ENCODE measurements at regions not wholly inside any gene's neighbourhood (a gene's known extent, or its start where the extent isn't known, plus 50 kb on each side); places are given as distances from the start of the nearest gene placed in this dataset.

DNA sequence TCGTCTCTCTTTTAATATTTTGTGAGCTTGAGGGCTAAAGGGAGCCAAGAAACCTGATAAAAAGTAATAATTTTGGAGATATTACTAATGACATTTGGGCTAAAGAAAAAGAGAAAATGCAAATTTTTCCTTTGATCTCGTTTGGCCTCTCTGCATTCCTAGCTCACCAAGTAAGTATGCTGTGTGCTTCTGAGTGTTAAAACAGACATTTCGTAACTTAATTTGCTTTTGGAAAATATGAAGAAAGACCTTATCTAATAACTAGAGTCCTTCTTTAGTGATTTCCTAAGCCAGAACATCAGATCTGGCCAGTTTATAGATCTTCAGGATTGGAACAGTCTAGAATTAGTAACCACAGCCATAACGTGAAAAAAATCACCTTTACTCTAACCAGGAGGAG, 872.9 kb upstream of the SLC35B3 start:
- no peak for TF ChIP-seq CTCF (IDR thresholded peaks at IDR 0.05 in 8 of 11, conservative IDR thresholded peaks at IDR 0.05 in 3 of 11)
- TF ChIP-seq POLR2A (IDR thresholded peaks at IDR 0.05) = no peak
- no peak for TF ChIP-seq POLR2AphosphoS5 (IDR thresholded peaks at IDR 0.05)
- Histone ChIP-seq H3K9me3 (peaks cover 0 to 7% (median 0%) of the 10 kb centered on the region in 8 donors), H3K36me3 (no peaks in the 10 kb centered on the region), H3K27ac (no peak overlapping the region), H3K4me3 (no peak overlapping the region), H3K27me3 (replicated peaks in 1 of 7) (no peaks in the 10 kb centered on the region), H3K4me1 (no peaks in the 10 kb centered on the region)
- 46 to 66% (median 56%) methylated on average over 4 of the region's 4 CpGs for WGBS, 5 donors
- no peak for DNase-seq
- intact Hi-C loops (cut with DNase I; ENCODE audit: low total_unique reads) = no loop called here

GRCh38 chr6:9307786-9308185, 872.4 kb upstream of the SLC35B3 start:
- H3K4me3 ChIP-seq = no peak overlapping the region
- intact Hi-C loops (cut with DNase I; ENCODE audit: low total_unique reads) = no loop called here
- 85 to 91% (median 87%) methylated on average over 2 of the region's 2 CpGs for WGBS, 5 donors

DNA sequence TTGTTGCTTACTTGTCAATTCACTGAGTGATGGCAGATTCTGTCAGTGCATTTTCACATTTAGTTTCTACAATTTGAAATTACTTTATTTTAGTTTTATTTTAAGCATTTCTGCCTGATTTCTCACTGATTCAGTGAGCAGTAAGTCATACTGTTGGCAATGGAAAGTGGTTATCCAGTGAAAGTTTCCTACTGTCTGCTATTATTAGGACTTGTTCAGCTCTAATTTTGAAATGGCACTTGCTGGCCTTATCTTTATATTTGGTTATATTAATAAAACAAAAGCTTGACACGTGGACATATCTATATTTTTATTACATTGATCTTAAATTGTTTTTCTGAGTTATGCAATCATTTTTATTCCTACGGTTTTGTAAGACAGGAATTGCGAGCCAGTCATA, 871.8 kb upstream of the SLC35B3 start:
- Histone ChIP-seq H3K4me1 (no peaks in the 10 kb centered on the region), H3K9me3 (peaks cover 0 to 7% (median 0%) of the 10 kb centered on the region in 8 donors), H3K4me3 (no peak overlapping the region), H3K27me3 (replicated peaks in 1 of 7) (no peaks in the 10 kb centered on the region), H3K27ac (no peak overlapping the region), H3K36me3 (no peaks in the 10 kb centered on the region)
- intact Hi-C loops (cut with DNase I; ENCODE audit: low total_unique reads) = no loop called here
- TF ChIP-seq CTCF (IDR thresholded peaks at IDR 0.05 in 8 of 11, conservative IDR thresholded peaks at IDR 0.05 in 3 of 11) (no peak), POLR2AphosphoS5 (IDR thresholded peaks at IDR 0.05) (no peak), POLR2A (IDR thresholded peaks at IDR 0.05) (no peak)
- no peak for DNase-seq
- WGBS, 5 donors = 63 to 69% (median 64%) methylated on average over 3 of the region's 3 CpGs

More at GRCh38 chr6:9307786-9308185, 872.4 kb upstream of the SLC35B3 start:
- TF ChIP-seq POLR2A (IDR thresholded peaks at IDR 0.05) (no peak), CTCF (IDR thresholded peaks at IDR 0.05 in 8 of 11, conservative IDR thresholded peaks at IDR 0.05 in 3 of 11) (no peak), POLR2AphosphoS5 (IDR thresholded peaks at IDR 0.05) (no peak)
- Histone ChIP-seq H3K36me3 (no peaks in the 10 kb centered on the region), H3K9me3 (peaks cover 0 to 7% (median 0%) of the 10 kb centered on the region in 8 donors), H3K27me3 (replicated peaks in 1 of 7) (no peaks in the 10 kb centered on the region), H3K27ac (no peak overlapping the region), H3K4me1 (no peaks in the 10 kb centered on the region)
- no peak for DNase-seq

DNA sequence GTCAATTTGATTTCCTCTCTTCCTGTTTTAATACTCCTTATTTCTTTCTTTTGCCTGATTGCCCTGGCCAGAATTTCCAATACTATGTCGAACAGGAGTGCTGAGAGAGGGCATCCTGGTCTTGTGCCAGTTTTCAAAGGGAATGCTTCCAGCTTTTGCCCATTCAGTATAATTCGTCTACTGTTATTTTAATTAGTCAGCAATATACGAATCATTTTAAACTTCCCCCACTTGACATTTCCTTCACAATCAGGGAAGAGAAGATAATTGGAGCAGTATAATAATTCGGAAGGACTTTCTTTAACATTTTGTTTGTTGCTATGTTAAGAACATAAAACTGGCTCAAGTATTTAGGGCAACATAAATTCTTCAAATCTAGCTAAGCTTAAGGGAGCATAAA, 860.3 kb upstream of the SLC35B3 start:
- Histone ChIP-seq H3K9me3 (peaks cover 0 to 25% (median 9%) of the 10 kb centered on the region in 8 donors), H3K36me3 (no peaks in the 10 kb centered on the region), H3K4me1 (no peaks in the 10 kb centered on the region), H3K27ac (no peak overlapping the region), H3K4me3 (no peak overlapping the region), H3K27me3 (replicated peaks in 1 of 7) (no peaks in the 10 kb centered on the region)
- intact Hi-C loops (cut with DNase I; ENCODE audit: low total_unique reads) = no loop called here
- 50 to 62% (median 59%) methylated on average over 4 of the region's 4 CpGs for WGBS, 5 donors
- DNase-seq = no peak
- no peak for TF ChIP-seq CTCF (IDR thresholded peaks at IDR 0.05 in 8 of 11, conservative IDR thresholded peaks at IDR 0.05 in 3 of 11)
- no peak for TF ChIP-seq POLR2A (IDR thresholded peaks at IDR 0.05)
- TF ChIP-seq POLR2AphosphoS5 (IDR thresholded peaks at IDR 0.05) = no peak

Measured in spleen (tissue), 11 donors.